GM18873 (cell line): ENCODE measurements at regions not wholly inside any gene's neighbourhood (a gene's known extent, or its start where the extent isn't known, plus 50 kb on each side); places are given as distances from the start of the nearest gene placed in this dataset.

ENCODE experiments used
- ATAC-seq: cut with Tn5 transposase; IDR thresholded peaks from one replicate; pipeline ENCODE4 v1.9.1; 2021; ENCODE audit warnings: mild to moderate bottlenecking, moderate library complexity, moderate number of reproducible peaks; ENCODE audit not compliant: unreplicated experiment, low FRiP score

DNA sequence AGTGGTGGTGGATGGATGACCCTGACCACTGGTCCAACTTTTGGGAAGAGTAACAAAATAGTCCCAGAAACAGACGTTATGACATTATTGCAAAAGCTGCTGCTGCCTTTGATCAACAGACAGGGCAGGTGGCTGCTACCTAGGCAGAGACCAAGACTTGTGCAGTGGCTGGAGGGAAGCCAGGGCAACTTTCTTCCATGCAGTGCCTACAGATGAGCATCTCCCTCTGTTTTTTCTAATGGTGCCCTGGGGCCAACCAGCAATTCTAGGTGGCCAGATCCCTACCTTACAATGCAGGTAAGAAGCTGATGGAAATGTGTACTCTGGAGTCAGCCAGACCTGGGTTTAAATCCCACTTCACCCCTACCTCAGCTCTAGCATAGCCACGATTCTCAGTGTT, 283.1 kb upstream of the POU3F1 start:
- ATAC-seq, result no peak

- ATAC-seq, result no peak
Observed at GRCh38 chr1:38328278-38329035, 281.9 kb upstream of the POU3F1 start.

- no peak for ATAC-seq
Observed at GRCh38 chr1:38327559-38327973, 281.0 kb upstream of the POU3F1 start.

DNA sequence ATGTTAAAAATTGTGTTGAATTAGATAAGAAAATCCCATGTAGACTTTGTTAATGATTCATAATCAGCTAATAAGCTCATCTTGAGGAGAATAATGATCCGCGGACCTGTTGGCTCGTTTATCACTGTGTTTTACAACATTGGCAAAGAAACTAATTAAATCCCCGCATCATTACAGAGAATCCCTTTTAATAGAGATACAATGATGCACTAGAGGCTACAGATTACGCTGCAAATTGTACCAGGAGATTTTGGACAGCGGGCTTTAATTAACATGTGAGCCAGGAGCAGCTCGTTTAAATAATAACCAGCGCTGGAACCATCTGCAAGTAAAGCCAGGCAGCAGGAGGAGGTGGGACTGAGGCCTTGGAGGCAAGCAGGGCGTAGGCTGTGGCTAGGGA, 280.3 kb upstream of the POU3F1 start:
- no peak for ATAC-seq

- ATAC-seq, result no peak
Observed at GRCh38 chr1:38326135-38326534, 279.5 kb upstream of the POU3F1 start.

GRCh38 chr1:38312753-38313152, 266.2 kb upstream of the POU3F1 start:
- no peak for ATAC-seq

DNA sequence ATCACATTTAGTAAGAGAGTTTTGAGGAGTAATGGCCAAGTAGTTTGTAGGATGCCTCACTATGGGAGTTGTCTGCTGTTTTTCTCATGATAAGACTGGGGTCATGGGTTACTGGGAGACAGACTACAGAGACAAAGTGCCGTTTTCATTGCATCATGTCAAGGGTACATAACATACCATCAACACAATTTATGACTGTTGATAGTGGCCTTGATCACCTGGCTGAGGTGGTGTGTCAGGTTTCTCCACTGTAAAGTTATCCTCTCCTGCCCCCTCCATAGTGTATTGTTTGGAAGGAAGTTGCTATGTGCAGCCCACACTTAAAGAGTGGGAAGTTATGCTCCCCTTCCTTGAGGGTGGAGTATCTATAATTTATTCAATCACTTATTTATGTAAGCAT, 263.5 kb upstream of the POU3F1 start:
- no peak for ATAC-seq

GRCh38 chr1:38308780-38309179, 262.2 kb upstream of the POU3F1 start:
- ATAC-seq, result no peak

DNA sequence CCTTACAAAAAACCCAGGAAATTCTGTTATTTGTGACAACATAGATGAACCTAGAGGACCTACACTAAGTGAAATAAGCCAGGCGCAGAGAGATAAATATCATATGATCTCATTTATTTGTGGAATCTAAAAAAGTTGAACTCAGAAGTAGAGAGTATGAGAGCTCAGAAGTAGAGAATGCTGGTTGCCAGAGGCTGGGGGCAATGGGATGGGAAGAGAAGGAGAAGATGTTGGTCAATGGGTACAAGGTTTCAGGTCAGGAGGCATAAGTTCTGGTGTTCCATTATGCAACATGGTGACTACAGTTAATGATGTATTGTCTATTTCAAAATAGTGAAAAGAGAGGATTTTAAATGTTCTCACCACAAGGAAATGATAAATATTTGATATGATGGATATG, 259.1 kb upstream of the POU3F1 start:
- no peak for ATAC-seq

DNA sequence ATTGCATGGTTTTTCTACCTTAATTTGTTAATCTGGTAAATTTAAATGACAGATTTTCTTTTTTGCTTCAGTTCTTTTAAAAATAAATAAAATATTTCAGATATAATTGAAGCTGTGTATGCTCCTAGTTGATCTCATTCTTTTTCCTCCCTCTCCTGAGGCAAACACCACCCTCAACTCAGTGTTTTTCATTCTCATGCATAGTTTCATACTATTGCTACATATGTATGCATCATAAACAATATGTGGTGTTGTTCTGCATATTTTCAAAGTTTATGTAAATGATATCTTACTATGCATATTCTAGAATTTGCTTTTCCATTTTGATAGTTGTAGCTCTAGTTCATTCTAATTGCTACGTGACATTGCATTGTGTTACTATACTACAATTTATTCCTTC, 257.2 kb upstream of the POU3F1 start:
- no peak for ATAC-seq

GRCh38 chr1:38301040-38301439, 254.4 kb upstream of the POU3F1 start:
- ATAC-seq, result no peak

DNA sequence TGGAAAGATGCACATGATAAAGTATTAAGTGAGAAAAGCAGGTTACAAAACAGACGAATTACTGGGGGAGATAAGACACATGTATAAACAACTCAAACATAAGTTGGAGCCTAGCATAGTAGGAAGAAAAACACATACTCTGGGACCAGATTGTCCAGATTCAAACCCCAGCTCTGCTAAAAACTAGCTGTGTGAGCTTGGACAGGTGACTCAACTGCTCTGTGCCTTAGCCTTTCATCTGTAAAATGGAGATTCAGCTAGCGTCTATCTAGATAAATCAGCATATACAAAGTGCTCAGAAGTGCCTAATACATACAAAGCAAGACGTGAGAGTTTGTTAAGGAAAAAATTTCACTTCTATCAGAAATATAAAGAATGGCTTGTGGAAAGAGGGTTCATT, 254.0 kb upstream of the POU3F1 start:
- ATAC-seq, result no peak

- no peak for ATAC-seq
Observed at GRCh38 chr1:38297842-38298241, 251.2 kb upstream of the POU3F1 start.

DNA sequence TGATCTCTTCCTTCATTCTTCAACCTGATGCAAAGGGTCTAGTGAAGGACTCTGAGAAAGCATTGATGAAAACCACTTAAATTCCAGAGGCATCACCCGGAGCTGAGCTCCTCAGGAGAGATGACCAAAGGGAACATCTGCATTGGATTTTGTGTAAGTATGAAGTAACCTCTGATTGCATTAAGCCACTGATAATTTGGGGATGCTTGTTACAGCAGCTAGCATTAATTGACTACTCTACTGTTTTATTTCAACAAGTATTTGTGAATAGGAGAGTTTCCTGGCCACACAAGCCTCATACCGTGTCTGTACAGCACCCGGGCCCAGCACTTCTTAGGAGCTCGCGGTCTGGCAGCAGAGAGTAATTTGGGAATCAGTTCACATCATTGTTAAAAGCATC, 250.7 kb upstream of the POU3F1 start:
- no peak for ATAC-seq

DNA sequence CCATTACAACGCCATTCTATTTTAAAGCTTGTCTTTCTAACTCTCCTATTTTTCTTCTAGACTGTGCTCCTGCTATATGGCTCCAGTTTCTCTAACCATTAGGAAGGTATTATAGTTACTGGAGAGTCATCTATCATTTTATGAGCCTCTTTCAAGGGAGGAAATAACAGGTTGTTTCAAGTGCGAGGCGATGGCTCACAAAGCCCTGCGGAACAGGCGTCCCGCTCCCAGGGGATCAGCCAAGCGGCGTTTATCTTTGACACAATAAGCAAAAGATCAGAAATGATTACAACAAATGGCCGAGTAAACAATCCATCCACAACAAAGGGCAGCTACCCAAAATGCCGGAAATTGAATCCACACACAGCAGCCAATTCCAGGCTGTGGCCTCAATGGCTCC, 249.5 kb upstream of the POU3F1 start:
- no peak for ATAC-seq

DNA sequence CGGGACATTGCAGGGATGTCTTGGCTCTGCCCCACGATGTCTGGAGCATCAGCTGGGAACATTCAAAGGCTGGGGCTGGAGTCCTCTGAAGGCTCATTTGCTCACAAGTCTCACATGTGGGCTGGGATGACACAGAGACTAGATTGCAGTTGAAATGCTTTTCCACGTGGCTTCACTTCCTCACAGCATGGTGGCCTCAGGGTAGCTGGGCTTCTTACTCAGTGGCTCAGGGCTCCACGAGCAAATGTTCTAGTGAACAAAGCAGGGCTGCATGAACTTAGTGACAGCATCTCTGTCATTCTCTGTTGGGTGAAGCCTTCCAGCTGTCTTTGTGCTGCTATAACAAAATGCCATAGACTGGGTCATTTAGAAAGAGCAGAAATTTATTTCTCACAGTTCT, 247.0 kb upstream of the POU3F1 start:
- ATAC-seq, result no peak

GRCh38 chr1:38292969-38293368, 246.4 kb upstream of the POU3F1 start:
- ATAC-seq, result no peak

GRCh38 chr1:38291906-38292521, 245.4 kb upstream of the POU3F1 start:
- ATAC-seq, result no peak

DNA sequence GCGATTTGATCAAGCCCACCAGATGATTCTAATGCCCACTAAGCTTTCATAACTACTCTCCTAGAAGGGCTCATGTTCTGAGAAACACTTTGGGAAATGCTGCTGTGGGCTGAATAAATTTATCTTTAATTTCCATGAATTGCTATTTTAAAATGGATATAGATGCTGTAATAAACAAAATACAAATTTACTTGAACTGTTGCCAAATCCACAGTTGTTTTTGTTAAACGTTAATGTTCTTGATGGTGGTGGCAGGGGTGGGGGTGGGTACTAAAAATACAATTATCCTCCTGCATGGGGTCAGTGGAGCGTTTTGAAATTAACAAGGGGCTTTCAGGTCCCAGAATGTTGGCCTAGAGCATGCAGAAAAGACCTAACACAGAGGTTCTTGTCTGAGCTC, 244.7 kb upstream of the POU3F1 start:
- ATAC-seq, result no peak

DNA sequence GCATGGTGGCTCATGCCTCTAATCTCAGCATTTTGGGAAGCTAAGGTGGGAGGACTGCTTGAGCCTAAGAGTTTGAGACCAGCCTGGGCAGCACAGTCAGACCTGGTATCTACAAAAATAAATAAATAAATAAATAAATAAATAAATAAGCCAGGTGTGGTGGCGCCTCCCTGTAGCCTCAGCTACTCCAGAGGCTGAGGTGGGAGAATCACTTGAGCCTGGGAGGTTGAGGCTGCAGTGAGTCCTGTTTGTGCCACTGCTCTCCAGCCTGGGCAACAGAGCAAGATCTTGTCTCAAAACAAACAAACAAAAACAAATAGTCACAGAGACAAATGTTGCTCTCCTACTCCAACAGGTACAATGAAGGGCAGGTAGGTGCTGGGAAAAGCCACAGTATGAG, 242.4 kb upstream of the POU3F1 start:
- ATAC-seq, result no peak

- no peak for ATAC-seq
Observed at GRCh38 chr1:38287547-38287946, 241.0 kb upstream of the POU3F1 start.

GRCh38 chr1:38287036-38287435, 240.4 kb upstream of the POU3F1 start:
- ATAC-seq, result no peak
